Prostate gland (tissue), 2 donors: ENCODE measurements at regions not wholly inside any gene's neighbourhood (a gene's known extent, or its start where the extent isn't known, plus 50 kb on each side); places are given as distances from the start of the nearest gene placed in this dataset.

Experiments used
- DNase-seq: peaks from one replicate; pipeline ENCODE4 v3.0.0-alpha.2; 2019; ENCODE audit warnings: low spot score
- H3K27ac ChIP-seq, 2 donors: fragments of 200-600 bp; sonication (generic); 2 replicates each; pipeline ENCODE4 v1.5.1; 2017 to 2019
- H3K27me3 ChIP-seq: fragments of 200-600 bp; sonication (generic); replicated peaks from 2 replicates; pipeline ENCODE4 v1.5.1; 2019; ENCODE audit not compliant: insufficient read depth
- H3K36me3 ChIP-seq, 2 donors: fragments of 200-600 bp; sonication (generic); 1 replicate in 1 of 2; 2 replicates in 1 of 2; pipeline versions ENCODE4 v1.5.1 to v1.8.1; 2017 to 2019
- H3K4me1 ChIP-seq: fragments of 200-600 bp; sonication (generic); replicated peaks from 2 replicates; pipeline ENCODE4 v1.5.1; 2019
- H3K4me3 ChIP-seq, 2 donors: fragments of 200-600 bp; sonication (generic); 2 replicates each; pipeline ENCODE4 v1.5.1; 2017 to 2019
- H3K9me3 ChIP-seq: fragments of 200-600 bp; sonication (generic); 2 replicates; pipeline ENCODE4 v1.5.1; 2017
- CTCF ChIP-seq, 4 experiments: fragments of 200-600 bp in 2 of 4; fragments of 450-650 bp in 2 of 4; sonication (generic) in 2 of 4; IDR thresholded peaks; 1 replicate in 3 of 4; 2 replicates in 1 of 4; pipeline ENCODE4 v1.5.1; 2016 to 2019; ENCODE audit warnings: antibody characterized with exemption in 4 of 4, mild to moderate bottlenecking in 2 of 4, moderate library complexity in 2 of 4
- POLR2A ChIP-seq: fragments of 450-650 bp; IDR thresholded peaks from one replicate; pipeline ENCODE4 v1.6.1; 2016; ENCODE audit warnings: antibody characterized with exemption, mild to moderate bottlenecking
- POLR2AphosphoS5 ChIP-seq: sonication (generic); formaldehyde crosslinking; IDR thresholded peaks from one replicate; pipeline ENCODE4 v1.6.1; 2017; ENCODE audit warnings: antibody characterized with exemption
- WGBS: methylation state at CpG from one replicate; pipeline ENCODE4 v1.1.5; 2018; 5-methylcytosine and 5-hydroxymethylcytosine counted together
- intact Hi-C: fragments of 100-400 bp; cut with DNase I; formaldehyde crosslinking; loops from one replicate; pipeline ENCODE4 v1.14.2; 2022

GRCh38 chr4:77438549-77438948, 167.1 kb upstream of the CXCL13 start:
- no peak overlapping the region for H3K4me3 ChIP-seq
- H3K27me3 ChIP-seq = no peaks in the 10 kb centered on the region
- no peak for DNase-seq
- no peak for TF ChIP-seq CTCF (IDR thresholded peaks at IDR 0.05)
- no peak for TF ChIP-seq POLR2A
- no peak for TF ChIP-seq POLR2AphosphoS5
- 96% methylated on average over 9 of the region's 9 CpGs for WGBS
- intact Hi-C loops = loop anchor here (5.0 kb wide), 1 partner anchor 159 kb away; no protein-coding TSS in a partner anchor
- H3K9me3 ChIP-seq = no peaks in the 10 kb centered on the region
- no peaks in the 10 kb centered on the region for H3K36me3 ChIP-seq
- H3K4me1 ChIP-seq = no peaks in the 10 kb centered on the region
- H3K27ac ChIP-seq = no peak overlapping the region

GRCh38 chr4:77443941-77444340, 161.7 kb upstream of the CXCL13 start:
- 56% methylated on average over 1 of the region's 1 CpG for WGBS
- TF ChIP-seq POLR2AphosphoS5 (peak; percentile 28), CTCF (IDR thresholded peaks at IDR 0.05) (no peak)
- no peaks in the 10 kb centered on the region for H3K4me1 ChIP-seq
- no peaks in the 10 kb centered on the region for H3K27me3 ChIP-seq
- no peak for DNase-seq
- no peaks in the 10 kb centered on the region for H3K9me3 ChIP-seq
- H3K27ac ChIP-seq = no peak overlapping the region
- no peaks in the 10 kb centered on the region for H3K36me3 ChIP-seq
- intact Hi-C loops = no loop called here
- no peak overlapping the region for H3K4me3 ChIP-seq

- Histone ChIP-seq H3K36me3 (no peaks in the 10 kb centered on the region), H3K4me3 (no peak overlapping the region), H3K27me3 (no peaks in the 10 kb centered on the region), H3K27ac (no peak overlapping the region), H3K4me1 (no peaks in the 10 kb centered on the region), H3K9me3 (no peaks in the 10 kb centered on the region)
- intact Hi-C loops = no loop called here
- DNase-seq = no peak
- TF ChIP-seq POLR2AphosphoS5 (no peak), POLR2A (no peak), CTCF (IDR thresholded peaks at IDR 0.05) (no peak)
Observed at GRCh38 chr4:77445823-77446222, 159.8 kb upstream of the CXCL13 start.

- H3K4me3 ChIP-seq = no peak overlapping the region
- no peak for TF ChIP-seq POLR2A
- no peak for TF ChIP-seq POLR2AphosphoS5
- TF ChIP-seq CTCF (IDR thresholded peaks at IDR 0.05) = no peak
- H3K9me3 ChIP-seq = no peaks in the 10 kb centered on the region
- no peak overlapping the region for H3K27ac ChIP-seq
- intact Hi-C loops = no loop called here
- WGBS = 31% methylated on average over 4 of the region's 4 CpGs
- H3K36me3 ChIP-seq = no peaks in the 10 kb centered on the region
- no peaks in the 10 kb centered on the region for H3K4me1 ChIP-seq
- DNase-seq = no peak
- no peaks in the 10 kb centered on the region for H3K27me3 ChIP-seq
Observed at GRCh38 chr4:77446601-77447000, 159.0 kb upstream of the CXCL13 start.

GRCh38 chr4:77449171-77449570, 156.4 kb upstream of the CXCL13 start:
- Histone ChIP-seq H3K27me3 (no peaks in the 10 kb centered on the region), H3K9me3 (no peaks in the 10 kb centered on the region), H3K4me1 (no peaks in the 10 kb centered on the region), H3K4me3 (no peak overlapping the region), H3K36me3 (no peaks in the 10 kb centered on the region), H3K27ac (no peak overlapping the region)
- TF ChIP-seq POLR2A (no peak), CTCF (IDR thresholded peaks at IDR 0.05) (no peak), POLR2AphosphoS5 (no peak)
- intact Hi-C loops = no loop called here
- DNase-seq = no peak
- 72% methylated on average over 2 of the region's 2 CpGs for WGBS
